GM12874 (cell line): ENCODE measurements at regions not wholly inside any gene's neighbourhood (a gene's known extent, or its start where the extent isn't known, plus 50 kb on each side); places are given as distances from the start of the nearest gene placed in this dataset.

Source experiments
- TF ChIP-seq, protein P1 (sequence below): IDR thresholded peaks from 2 replicates; pipeline ENCODE4 v1.5.1; 2011; ENCODE audit warnings: low read depth, mild to moderate bottlenecking, control low read depth, low read length, moderate library complexity; ENCODE audit not compliant: insufficient read depth

DNA sequence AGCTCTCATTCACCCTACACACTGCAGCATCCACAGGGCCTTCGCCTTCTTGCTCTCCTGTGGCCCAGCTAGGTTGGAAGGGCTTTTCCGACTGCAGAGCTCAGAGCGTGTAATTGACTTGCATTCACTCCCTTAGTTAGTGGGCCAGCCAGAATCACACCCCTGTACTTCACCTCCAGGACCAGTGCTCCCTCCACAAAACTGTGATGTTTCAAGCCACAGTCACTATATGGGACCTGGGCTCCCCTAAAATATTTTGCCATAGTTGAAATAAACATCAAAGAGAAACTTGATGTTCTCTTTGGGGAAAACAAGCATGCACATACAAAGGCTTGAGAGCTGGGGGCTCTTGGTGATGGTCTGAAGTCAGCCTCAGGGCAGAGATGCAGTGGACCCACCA lies 69.7 kb upstream of the POU3F3 start:
- TF ChIP-seq, protein P1, sequence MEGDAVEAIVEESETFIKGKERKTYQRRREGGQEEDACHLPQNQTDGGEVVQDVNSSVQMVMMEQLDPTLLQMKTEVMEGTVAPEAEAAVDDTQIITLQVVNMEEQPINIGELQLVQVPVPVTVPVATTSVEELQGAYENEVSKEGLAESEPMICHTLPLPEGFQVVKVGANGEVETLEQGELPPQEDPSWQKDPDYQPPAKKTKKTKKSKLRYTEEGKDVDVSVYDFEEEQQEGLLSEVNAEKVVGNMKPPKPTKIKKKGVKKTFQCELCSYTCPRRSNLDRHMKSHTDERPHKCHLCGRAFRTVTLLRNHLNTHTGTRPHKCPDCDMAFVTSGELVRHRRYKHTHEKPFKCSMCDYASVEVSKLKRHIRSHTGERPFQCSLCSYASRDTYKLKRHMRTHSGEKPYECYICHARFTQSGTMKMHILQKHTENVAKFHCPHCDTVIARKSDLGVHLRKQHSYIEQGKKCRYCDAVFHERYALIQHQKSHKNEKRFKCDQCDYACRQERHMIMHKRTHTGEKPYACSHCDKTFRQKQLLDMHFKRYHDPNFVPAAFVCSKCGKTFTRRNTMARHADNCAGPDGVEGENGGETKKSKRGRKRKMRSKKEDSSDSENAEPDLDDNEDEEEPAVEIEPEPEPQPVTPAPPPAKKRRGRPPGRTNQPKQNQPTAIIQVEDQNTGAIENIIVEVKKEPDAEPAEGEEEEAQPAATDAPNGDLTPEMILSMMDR, result no peak

DNA sequence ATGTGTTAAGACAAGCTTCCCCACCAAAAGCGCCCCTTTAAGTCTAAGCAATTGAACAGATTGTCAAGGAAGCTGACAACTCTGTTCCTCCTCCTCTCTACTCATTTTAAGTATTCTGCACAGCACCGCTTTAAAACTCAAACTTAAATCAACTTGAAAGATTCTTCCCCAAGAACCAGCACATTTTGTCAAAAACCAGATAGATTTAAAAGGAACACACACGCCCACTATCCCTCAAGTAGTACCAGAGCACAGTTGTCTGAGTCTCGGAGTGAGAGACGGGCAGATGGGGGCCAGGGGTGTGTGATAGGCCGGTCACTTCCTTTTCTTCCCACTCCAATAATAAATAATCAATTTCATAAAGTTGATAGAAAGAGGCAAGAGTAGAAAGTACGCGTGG lies 67.7 kb upstream of the POU3F3 start:
- TF ChIP-seq, protein P1, result no peak

DNA sequence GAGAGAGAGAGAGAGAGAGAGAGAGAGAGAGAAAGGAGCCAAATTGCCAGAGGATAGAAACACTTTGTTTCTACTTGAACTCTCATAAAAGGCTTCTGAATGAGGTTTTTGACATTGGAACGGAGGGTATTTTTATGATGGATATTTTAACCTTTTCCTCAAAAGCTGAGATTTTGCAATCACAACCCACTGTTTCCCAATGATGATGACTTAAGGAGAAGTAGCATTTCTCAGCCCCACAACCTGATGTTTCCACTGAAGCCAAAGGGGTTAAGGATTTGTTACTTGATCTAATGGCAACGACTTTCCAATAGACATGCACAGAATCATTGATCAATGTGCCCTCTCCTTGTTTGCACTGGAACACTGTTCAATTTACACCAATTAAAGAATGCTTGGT lies 67.1 kb upstream of the POU3F3 start:
- TF ChIP-seq, protein P1, result no peak

DNA sequence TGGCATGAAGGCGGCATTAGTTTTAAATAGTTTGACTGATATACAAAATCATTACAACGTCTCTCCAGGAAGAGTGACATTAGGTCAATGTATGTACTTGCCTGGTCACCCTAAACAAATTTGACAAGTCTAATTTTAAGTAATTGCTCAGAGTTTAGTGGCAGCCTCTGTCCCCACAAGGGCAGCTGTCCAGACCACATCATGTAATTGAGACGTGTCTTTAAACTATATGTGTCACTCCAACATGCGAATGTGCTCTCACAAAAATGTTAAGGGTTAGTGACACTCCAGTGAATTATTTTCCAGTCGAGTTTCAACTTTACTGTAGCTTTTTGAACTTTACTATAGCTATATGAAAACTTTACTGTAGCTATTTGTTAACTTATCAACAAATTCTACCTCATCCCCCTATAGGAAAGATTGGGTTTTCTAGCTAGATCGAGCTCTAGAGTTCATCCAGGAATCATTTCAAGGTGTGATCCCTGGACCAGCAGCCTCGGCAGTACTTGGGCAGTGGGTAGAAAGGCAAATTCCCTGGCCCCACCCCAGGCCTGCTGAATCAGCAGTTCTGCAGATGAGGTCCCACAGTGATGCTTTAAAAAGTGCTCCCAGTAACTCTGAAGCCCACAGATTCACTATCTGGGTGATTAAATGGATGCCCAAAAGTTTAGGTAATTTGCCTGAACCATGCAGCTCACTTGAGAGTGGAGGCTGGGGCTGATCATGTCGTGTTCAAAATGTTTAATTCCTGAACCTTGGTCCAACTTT lies 66.4 kb upstream of the POU3F3 start:
- TF ChIP-seq, protein P1, result no peak

DNA sequence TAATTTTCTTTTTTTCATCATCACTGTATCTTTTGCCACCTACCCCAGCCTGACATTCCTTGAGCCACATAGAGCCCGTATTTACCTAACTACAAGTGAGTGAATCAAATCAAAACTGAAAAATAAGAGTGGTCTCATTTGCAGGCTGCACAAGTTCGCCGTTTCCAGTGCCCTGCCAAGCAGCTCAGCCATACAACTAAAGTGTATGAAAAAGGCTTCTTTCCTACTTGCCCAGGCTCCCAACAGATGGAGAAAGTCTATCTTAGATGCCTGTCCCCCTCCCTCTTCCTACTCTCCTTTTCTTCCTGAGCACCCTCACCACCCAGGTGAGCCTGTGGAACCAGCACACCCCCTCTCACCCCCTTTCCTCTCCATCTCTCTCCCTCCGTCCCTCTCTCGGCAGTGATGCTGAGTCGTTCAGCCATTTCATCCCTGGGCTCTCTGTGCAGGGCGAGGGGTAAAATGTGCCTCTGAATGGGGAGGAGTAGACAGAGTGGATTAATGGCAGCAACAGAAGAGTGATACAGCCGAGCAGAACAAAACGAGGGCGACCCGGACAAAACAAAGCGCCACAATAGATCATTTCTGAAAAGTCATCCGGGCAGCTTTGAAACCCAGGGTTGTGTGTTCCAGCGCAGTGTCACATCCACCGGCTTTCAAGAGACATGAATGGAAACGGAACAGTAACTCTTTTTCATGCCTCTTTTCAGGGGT lies 65.0 kb upstream of the POU3F3 start:
- TF ChIP-seq, protein P1, result no peak

DNA sequence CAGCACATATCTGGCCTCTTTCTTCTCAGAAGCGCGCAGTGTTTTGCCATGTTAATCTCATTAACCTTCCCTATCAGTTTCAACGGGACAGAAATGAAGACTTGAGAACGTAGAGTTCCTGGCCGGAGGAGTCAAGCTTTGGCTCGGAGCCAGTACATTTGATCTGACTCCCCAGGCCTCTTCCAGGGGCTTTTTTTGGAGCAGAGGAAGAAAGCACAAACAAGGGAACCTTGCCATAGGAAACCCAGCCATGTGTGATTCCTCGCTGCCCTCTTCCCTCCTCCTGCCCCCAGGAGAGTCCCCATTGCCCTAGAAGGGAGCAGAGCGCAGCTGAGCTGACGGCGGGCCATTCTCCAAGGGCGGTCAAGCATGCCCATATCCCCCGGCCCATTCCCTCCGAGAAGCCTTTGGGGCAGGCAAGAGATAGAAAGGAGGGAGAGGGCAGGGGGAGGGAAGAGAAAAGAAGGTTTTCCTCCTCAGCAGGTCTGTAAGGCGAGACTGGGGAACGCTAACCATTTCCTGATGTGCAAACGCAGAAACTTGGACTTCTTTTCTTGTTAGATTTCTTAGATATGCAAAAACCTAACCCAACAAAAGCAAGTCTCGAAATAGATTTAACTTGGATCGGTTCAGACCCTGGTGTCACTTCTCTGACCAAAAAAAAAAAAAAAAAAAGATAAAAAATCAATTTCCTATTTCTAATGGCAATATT lies 63.7 kb upstream of the POU3F3 start:
- TF ChIP-seq, protein P1, result no peak

DNA sequence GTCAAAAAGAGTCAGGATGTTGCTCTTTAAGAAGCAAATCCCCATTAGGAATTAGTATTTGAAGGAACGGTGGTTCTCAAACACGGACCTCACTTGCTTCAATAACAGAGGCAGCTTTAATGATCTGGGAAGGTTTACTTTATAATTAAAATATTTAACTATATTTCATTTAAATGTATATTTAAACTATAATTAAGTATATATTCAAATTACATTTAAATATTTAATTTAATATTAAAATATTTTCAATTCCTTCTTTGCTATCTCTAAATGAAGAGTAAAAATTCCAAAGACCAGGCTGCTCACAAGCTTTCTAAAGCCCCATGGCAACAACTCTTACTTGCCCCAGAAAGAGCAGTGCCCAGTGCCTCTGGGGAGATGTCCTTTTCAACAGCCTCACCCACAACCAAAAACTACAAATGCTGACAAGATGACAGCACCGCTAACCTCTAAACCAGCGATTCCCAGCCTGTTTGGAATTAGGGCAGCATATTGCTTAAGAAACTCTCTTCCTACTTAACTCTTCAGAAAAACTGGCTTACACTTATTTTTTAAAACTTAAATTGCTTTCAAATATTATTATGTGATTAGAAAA lies 62.9 kb upstream of the POU3F3 start:
- TF ChIP-seq, protein P1, result no peak
